OCI-LY1 (cell line): ENCODE measurements at regions not wholly inside any gene's neighbourhood (a gene's known extent, or its start where the extent isn't known, plus 50 kb on each side); places are given as distances from the start of the nearest gene placed in this dataset.

Source experiments
- H2AFZ ChIP-seq: fragments of 200-600 bp; sonication (generic), shearing (Covaris generic); 2 replicates; pipeline ENCODE4 v1.6.0; 2014; ENCODE audit warnings: antibody characterized with exemption, mild to moderate bottlenecking, low read length
- H3F3A ChIP-seq: fragments of 200-600 bp; sonication (generic), shearing (Covaris generic); 2 replicates; pipeline ENCODE4 v1.6.0; 2014; ENCODE audit warnings: mild to moderate bottlenecking, antibody characterized with exemption, low read length, moderate library complexity; ENCODE audit not compliant: insufficient read depth
- H3K27ac ChIP-seq: fragments of 200-600 bp; sonication (generic); 2 replicates; pipeline ENCODE4 v1.5.1; 2014; ENCODE audit warnings: low read length, mixed run types, mild to moderate bottlenecking, low read depth; ENCODE audit not compliant: poor library complexity, severe bottlenecking
- H3K27me3 ChIP-seq: fragments of 200-600 bp; sonication (generic); 2 replicates; pipeline ENCODE4 v1.6.0; 2014; ENCODE audit warnings: antibody characterized with exemption, mild to moderate bottlenecking, low read length, moderate library complexity; ENCODE audit not compliant: insufficient read depth
- H3K36me3 ChIP-seq: fragments of 200-600 bp; sonication (generic); 2 replicates; pipeline ENCODE4 v1.6.1; 2014; ENCODE audit warnings: mild to moderate bottlenecking, antibody characterized with exemption, low read length, moderate library complexity, mixed read lengths; ENCODE audit not compliant: insufficient read depth
- H3K4me1 ChIP-seq: fragments of 200-600 bp; sonication (generic); 2 replicates; pipeline ENCODE4 v1.5.1; 2014; ENCODE audit warnings: mild to moderate bottlenecking, low read length, moderate library complexity; ENCODE audit not compliant: insufficient read depth, severe bottlenecking
- H3K4me2 ChIP-seq: fragments of 200-600 bp; sonication (generic), shearing (Covaris generic); 2 replicates; pipeline ENCODE4 v1.6.1; 2014; ENCODE audit warnings: low read length
- H3K4me3 ChIP-seq: fragments of 200-600 bp; sonication (generic); 2 replicates; pipeline ENCODE4 v1.5.1; 2014; ENCODE audit warnings: low read length, low read depth, mild to moderate bottlenecking, mixed read lengths; ENCODE audit not compliant: poor library complexity, severe bottlenecking
- H3K79me2 ChIP-seq: fragments of 200-600 bp; shearing (Covaris generic); 2 replicates; pipeline ENCODE4 v1.6.1; 2016; ENCODE audit warnings: mixed run types, low read length, mixed read lengths; ENCODE audit not compliant: insufficient read depth
- H3K9ac ChIP-seq: fragments of 200-600 bp; sonication (generic), shearing (Covaris generic); 2 replicates; pipeline ENCODE4 v1.6.1; 2014; ENCODE audit warnings: mild to moderate bottlenecking, low read length, mixed read lengths
- H3K9me2 ChIP-seq: fragments of 200-600 bp; sonication (generic), shearing (Covaris generic); 2 replicates; pipeline ENCODE4 v1.6.1; 2014; ENCODE audit warnings: low read depth, mild to moderate bottlenecking, low read length, mixed read lengths
- H3K9me3 ChIP-seq: fragments of 200-600 bp; shearing (Covaris generic); 2 replicates; pipeline ENCODE4 v1.6.1; 2014; ENCODE audit warnings: low read length, mixed read lengths
- H4K20me1 ChIP-seq: fragments of 200-600 bp; sonication (generic), shearing (Covaris generic); 2 replicates; pipeline ENCODE4 v1.6.0; 2016; ENCODE audit warnings: mild to moderate bottlenecking, low read length; ENCODE audit not compliant: insufficient read depth
- EZH2 ChIP-seq: fragments of 200-600 bp; sonication (generic), shearing (Covaris generic); IDR thresholded peaks from 2 replicates; pipeline ENCODE4 v1.8.0; 2017; ENCODE audit warnings: borderline replicate concordance, mixed run types, mild to moderate bottlenecking, antibody characterized with exemption, low read length, moderate library complexity, mixed read lengths
- TF ChIP-seq, protein P1 (sequence below): fragments of 200-600 bp; sonication (generic), shearing (Covaris generic); IDR thresholded peaks from 2 replicates; pipeline ENCODE4 v1.5.1; 2017; ENCODE audit warnings: mild to moderate bottlenecking, antibody characterized with exemption, low read length, moderate library complexity, mixed read lengths

- H3K27me3 ChIP-seq = no peaks in the 10 kb centered on the region
- no peak overlapping the region for H3K27ac ChIP-seq
- H4K20me1 ChIP-seq = no peaks in the 10 kb centered on the region
- no peaks in the 10 kb centered on the region for H3K36me3 ChIP-seq
- no peak overlapping the region for H3K4me3 ChIP-seq
- no peaks in the 10 kb centered on the region for H3F3A ChIP-seq
- no peak for TF ChIP-seq EZH2
- TF ChIP-seq, protein P1, sequence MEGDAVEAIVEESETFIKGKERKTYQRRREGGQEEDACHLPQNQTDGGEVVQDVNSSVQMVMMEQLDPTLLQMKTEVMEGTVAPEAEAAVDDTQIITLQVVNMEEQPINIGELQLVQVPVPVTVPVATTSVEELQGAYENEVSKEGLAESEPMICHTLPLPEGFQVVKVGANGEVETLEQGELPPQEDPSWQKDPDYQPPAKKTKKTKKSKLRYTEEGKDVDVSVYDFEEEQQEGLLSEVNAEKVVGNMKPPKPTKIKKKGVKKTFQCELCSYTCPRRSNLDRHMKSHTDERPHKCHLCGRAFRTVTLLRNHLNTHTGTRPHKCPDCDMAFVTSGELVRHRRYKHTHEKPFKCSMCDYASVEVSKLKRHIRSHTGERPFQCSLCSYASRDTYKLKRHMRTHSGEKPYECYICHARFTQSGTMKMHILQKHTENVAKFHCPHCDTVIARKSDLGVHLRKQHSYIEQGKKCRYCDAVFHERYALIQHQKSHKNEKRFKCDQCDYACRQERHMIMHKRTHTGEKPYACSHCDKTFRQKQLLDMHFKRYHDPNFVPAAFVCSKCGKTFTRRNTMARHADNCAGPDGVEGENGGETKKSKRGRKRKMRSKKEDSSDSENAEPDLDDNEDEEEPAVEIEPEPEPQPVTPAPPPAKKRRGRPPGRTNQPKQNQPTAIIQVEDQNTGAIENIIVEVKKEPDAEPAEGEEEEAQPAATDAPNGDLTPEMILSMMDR = no peak
- H3K9me2 ChIP-seq = no peaks in the 10 kb centered on the region
- no peaks in the 10 kb centered on the region for H3K9me3 ChIP-seq
- no peak overlapping the region for H2AFZ ChIP-seq
- no peaks in the 10 kb centered on the region for H3K79me2 ChIP-seq
- H3K4me2 ChIP-seq = no peak overlapping the region
- no peak overlapping the region for H3K9ac ChIP-seq
- no peaks in the 10 kb centered on the region for H3K4me1 ChIP-seq
These were observed 565.2 kb upstream of the NRXN1 start for GRCh38 chr2:51597086-51597485.

DNA sequence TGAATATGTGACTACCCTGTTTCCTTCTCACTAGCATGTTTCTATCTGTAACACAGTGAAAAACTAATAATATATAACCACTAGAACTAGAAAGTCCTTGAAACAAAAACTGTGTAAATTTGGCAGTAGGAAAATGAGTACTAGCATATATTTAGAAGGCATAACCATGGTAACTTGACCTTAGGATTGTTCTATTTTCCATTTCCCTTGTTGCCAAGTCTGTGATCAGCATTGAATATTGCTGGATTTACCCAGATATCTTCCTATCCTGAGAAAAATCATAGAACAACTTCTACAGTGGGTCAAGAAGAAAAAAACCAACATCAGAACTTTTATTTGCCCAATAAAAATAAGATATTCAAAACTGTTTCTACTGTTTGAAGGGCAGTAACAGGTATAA is 563.9 kb upstream of the NRXN1 start:
- no peaks in the 10 kb centered on the region for H3K79me2 ChIP-seq
- H2AFZ ChIP-seq = no peak overlapping the region
- no peaks in the 10 kb centered on the region for H3K36me3 ChIP-seq
- H3K4me1 ChIP-seq = no peaks in the 10 kb centered on the region
- H4K20me1 ChIP-seq = no peaks in the 10 kb centered on the region
- H3K27me3 ChIP-seq = no peaks in the 10 kb centered on the region
- no peak overlapping the region for H3K4me2 ChIP-seq
- no peaks in the 10 kb centered on the region for H3F3A ChIP-seq
- no peaks in the 10 kb centered on the region for H3K9me2 ChIP-seq
- no peak for TF ChIP-seq EZH2
- TF ChIP-seq, protein P1 = no peak
- H3K9me3 ChIP-seq = no peaks in the 10 kb centered on the region
- H3K4me3 ChIP-seq = no peak overlapping the region
- H3K27ac ChIP-seq = no peak overlapping the region
- no peak overlapping the region for H3K9ac ChIP-seq

DNA sequence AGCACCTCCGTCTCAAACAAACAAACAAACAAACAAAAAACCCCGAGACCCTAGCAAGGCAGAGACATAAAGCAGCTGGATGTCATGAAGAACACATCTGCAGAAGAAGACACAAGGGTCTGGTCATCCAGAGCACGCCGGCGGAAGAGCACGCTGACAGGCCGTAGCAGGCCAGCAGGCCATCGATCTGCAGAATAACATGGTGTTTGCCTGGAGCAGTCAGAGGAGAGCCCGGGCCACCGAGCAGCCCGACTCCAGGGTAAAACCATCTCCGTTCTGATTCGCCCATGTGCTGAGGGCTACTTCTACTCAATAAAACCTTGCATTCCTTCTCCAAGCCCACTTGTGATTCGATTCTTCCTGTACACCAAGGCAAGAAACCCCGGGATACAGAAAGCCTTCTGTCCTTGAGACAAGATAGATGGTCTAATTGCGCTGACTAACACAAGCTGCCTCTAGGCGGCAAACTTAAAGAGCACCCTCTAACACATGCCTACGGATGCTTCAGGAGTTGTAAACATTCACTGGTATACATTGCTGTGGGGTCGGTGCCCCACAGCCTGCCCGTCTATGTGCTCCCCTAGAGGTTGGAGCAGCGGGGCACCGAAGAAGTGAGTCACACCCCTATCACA is 549.8 kb upstream of the NRXN1 start:
- H3K36me3 ChIP-seq = no peaks in the 10 kb centered on the region
- H4K20me1 ChIP-seq = no peaks in the 10 kb centered on the region
- H3K9ac ChIP-seq = no peak overlapping the region
- no peak overlapping the region for H3K4me3 ChIP-seq
- no peaks in the 10 kb centered on the region for H3K27me3 ChIP-seq
- H3K4me1 ChIP-seq = no peaks in the 10 kb centered on the region
- no peak overlapping the region for H3K27ac ChIP-seq
- H3F3A ChIP-seq = no peaks in the 10 kb centered on the region
- H2AFZ ChIP-seq = no peak overlapping the region
- TF ChIP-seq EZH2 = no peak
- TF ChIP-seq, protein P1 = no peak
- H3K79me2 ChIP-seq = no peaks in the 10 kb centered on the region
- no peak overlapping the region for H3K4me2 ChIP-seq
- H3K9me3 ChIP-seq = no peaks in the 10 kb centered on the region
- no peaks in the 10 kb centered on the region for H3K9me2 ChIP-seq
